ENCODE measurements at regions not wholly inside any gene's neighbourhood (a gene's known extent, or its start where the extent isn't known, plus 50 kb on each side); places are given as distances from the start of the nearest gene placed in this dataset.

- Histone ChIP-seq H4K20me1 (ENCODE audit: control insufficient read depth, insufficient read depth, low read length, poor library complexity, severe bottlenecking) (no peaks in the 10 kb centered on the region), H3K4me2 (replicated peaks; ENCODE audit: low read depth, low read length, poor library complexity, severe bottlenecking) (no peak overlapping the region), H3K27ac (ENCODE audit: low read length in 2 of 2) (no peak overlapping the region), H3K79me2 (ENCODE audit: control insufficient read depth, insufficient read depth, low read length) (no peaks in the 10 kb centered on the region), H3K36me3 (replicated peaks in 1 of 2; ENCODE audit: control extremely low read depth in 1 of 2, control insufficient read depth in 1 of 2, extremely low read depth in 1 of 2, insufficient read depth in 2 of 2, low read length in 1 of 2) (no peaks in the 10 kb centered on the region), H3K9me3 (ENCODE audit: control extremely low read depth in 1 of 3, control insufficient read depth in 2 of 3, insufficient read depth in 1 of 3, low read length in 2 of 3) (no peaks in the 10 kb centered on the region), H3K27me3 (replicated peaks in 1 of 4; ENCODE audit: control extremely low read depth in 1 of 4, control insufficient read depth in 3 of 4, insufficient read depth in 4 of 4, low read length in 3 of 4) (peaks cover 0 to 3% (median 0%) of the 10 kb centered on the region in 4 experiments), H3K9ac (ENCODE audit: low read length) (no peak overlapping the region), H2AFZ (ENCODE audit: insufficient read depth, low read depth, low read length, poor library complexity, severe bottlenecking) (no peak overlapping the region), H3K4me3 (ENCODE audit: control extremely low read depth in 1 of 5, extremely low read depth in 1 of 5, insufficient read depth in 1 of 5, low read depth in 2 of 5, low read length in 4 of 5) (no peak overlapping the region), H3K4me1 (ENCODE audit: control insufficient read depth in 2 of 2, insufficient read depth in 2 of 2, low read length in 2 of 2) (no peaks in the 10 kb centered on the region)
- no peak for TF ChIP-seq EZH2 (IDR thresholded peaks at IDR 0.05; ENCODE audit: borderline replicate concordance, insufficient read depth, low read depth, low read length, poor library complexity, severe bottlenecking)
- no peak for TF ChIP-seq CTCF (IDR thresholded peaks at IDR 0.05)
- H3K9me3 Mint-ChIP-seq (ENCODE audit: insufficient read depth) = no peaks in the 10 kb centered on the region
- ATAC-seq (ENCODE audit: low read depth) = no peak
- H3K4me1 Mint-ChIP-seq = no peaks in the 10 kb centered on the region
- intact Hi-C loops (cut with micrococcal nuclease) = loop anchor here (10.0 kb wide), 1 partner anchor 962 kb away; no protein-coding TSS in a partner anchor
- CTCF ChIA-PET = interaction anchor here (1.2 kb wide), 1 partner anchor 962 kb away, joined by 3 read pairs; no protein-coding TSS in a partner anchor
- no peak overlapping the region for H3K4me3 Mint-ChIP-seq
- H3K27me3 Mint-ChIP-seq = peaks cover 13% of the 10 kb centered on the region
- POLR2A ChIA-PET = no interaction called here
- no peak overlapping the region for H3K27ac Mint-ChIP-seq
- 89% methylated on average over 1 of the region's 1 CpG for WGBS (ENCODE audit: insufficient coverage)
- no peak for DNase-seq
These were observed 114.3 kb upstream of the GGTLC1 start for GRCh38 chr20:24102749-24103333.

- TF ChIP-seq EZH2 (IDR thresholded peaks at IDR 0.05; ENCODE audit: borderline replicate concordance, insufficient read depth, low read depth, low read length, poor library complexity, severe bottlenecking) = no peak
- no peak for TF ChIP-seq CTCF (IDR thresholded peaks at IDR 0.05)
- H3K4me2 ChIP-seq (replicated peaks; ENCODE audit: low read depth, low read length, poor library complexity, severe bottlenecking) = no peak overlapping the region
- no peaks in the 10 kb centered on the region for H3K36me3 ChIP-seq (replicated peaks in 1 of 2; ENCODE audit: control extremely low read depth in 1 of 2, control insufficient read depth in 1 of 2, extremely low read depth in 1 of 2, insufficient read depth in 2 of 2, low read length in 1 of 2)
- no peak overlapping the region for H3K27ac ChIP-seq (ENCODE audit: low read length in 2 of 2)
- intact Hi-C loops (cut with micrococcal nuclease) = loop anchor here (10.0 kb wide), 1 partner anchor 963 kb away; no protein-coding TSS in a partner anchor
- CTCF ChIA-PET = interaction anchor here (1.0 to 1.2 kb wide), 2 partner anchors 19 to 962 kb away, joined by 3 to 5 read pairs; no protein-coding TSS in a partner anchor
- no peak overlapping the region for H2AFZ ChIP-seq (ENCODE audit: insufficient read depth, low read depth, low read length, poor library complexity, severe bottlenecking)
- peaks cover 0 to 3% (median 0%) of the 10 kb centered on the region in 4 experiments for H3K27me3 ChIP-seq (replicated peaks in 1 of 4; ENCODE audit: control extremely low read depth in 1 of 4, control insufficient read depth in 3 of 4, insufficient read depth in 4 of 4, low read length in 3 of 4)
- H3K9me3 ChIP-seq (ENCODE audit: control extremely low read depth in 1 of 3, control insufficient read depth in 2 of 3, insufficient read depth in 1 of 3, low read length in 2 of 3) = no peaks in the 10 kb centered on the region
- H3K9ac ChIP-seq (ENCODE audit: low read length) = no peak overlapping the region
- H4K20me1 ChIP-seq (ENCODE audit: control insufficient read depth, insufficient read depth, low read length, poor library complexity, severe bottlenecking) = no peaks in the 10 kb centered on the region
- POLR2A ChIA-PET = no interaction called here
- H3K4me1 ChIP-seq (ENCODE audit: control insufficient read depth in 2 of 2, insufficient read depth in 2 of 2, low read length in 2 of 2) = no peaks in the 10 kb centered on the region
- Mint-ChIP-seq H3K9me3 (ENCODE audit: insufficient read depth) (no peaks in the 10 kb centered on the region), H3K27me3 (peaks cover 13% of the 10 kb centered on the region), H3K27ac (no peak overlapping the region), H3K4me1 (no peaks in the 10 kb centered on the region), H3K4me3 (no peak overlapping the region)
- WGBS (ENCODE audit: insufficient coverage) = 30% methylated on average over 6 of the region's 7 CpGs
- no peak for ATAC-seq (ENCODE audit: low read depth)
- H3K79me2 ChIP-seq (ENCODE audit: control insufficient read depth, insufficient read depth, low read length) = no peaks in the 10 kb centered on the region
- DNase-seq = peak; percentile 18
- H3K4me3 ChIP-seq (ENCODE audit: control extremely low read depth in 1 of 5, extremely low read depth in 1 of 5, insufficient read depth in 1 of 5, low read depth in 2 of 5, low read length in 4 of 5) = no peak overlapping the region
These were observed 113.7 kb upstream of the GGTLC1 start for GRCh38 chr20:24102290-24102689.
